HG03521 (cell line): ENCODE measurements at regions not wholly inside any gene's neighbourhood (a gene's known extent, or its start where the extent isn't known, plus 50 kb on each side); places are given as distances from the start of the nearest gene placed in this dataset.
"Not testable (repeated sequence)": the region's sequence is repeated elsewhere in the genome, so short reads cannot be mapped to it uniquely, and the experiment has no call there.

ENCODE experiments used
- ATAC-seq: cut with Tn5 transposase; IDR thresholded peaks from one replicate; pipeline ENCODE4 v1.9.1; 2021; ENCODE audit warnings: mild to moderate bottlenecking, moderate library complexity; ENCODE audit not compliant: unreplicated experiment

DNA sequence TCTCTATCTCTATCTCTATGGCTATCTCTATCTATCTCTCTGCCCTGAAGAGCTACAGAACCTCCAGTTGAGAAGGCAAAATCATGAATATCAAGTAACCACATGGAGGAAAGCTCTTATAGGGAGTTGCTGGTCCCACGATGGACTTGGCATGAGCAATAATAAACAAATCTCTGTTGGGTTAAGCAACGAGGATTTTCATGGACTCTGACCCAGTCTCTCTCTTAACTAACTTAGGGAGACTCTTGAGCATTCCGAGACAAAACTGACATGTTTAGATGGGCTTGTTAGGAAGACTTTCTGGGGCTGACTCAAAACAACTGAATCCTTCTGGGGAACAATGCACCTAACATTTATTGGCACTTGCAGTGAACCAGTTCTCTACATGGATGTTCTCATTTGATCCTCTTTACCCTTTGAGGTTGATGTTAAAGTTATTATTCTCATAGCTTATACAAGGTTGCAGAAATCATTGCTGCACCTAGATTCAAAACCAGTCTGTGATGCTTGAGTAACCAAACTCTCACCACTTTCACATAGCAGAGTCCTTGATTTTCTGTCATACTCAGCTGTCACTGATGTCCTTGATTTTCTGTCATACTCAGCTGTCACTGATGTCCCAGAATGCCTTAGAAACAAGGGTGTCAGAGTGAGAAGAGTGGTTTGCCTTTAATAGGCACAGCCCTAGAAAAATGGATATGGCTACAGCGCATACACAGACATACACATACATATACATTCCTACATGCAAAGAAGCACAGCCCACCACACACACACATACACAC, 354.6 kb upstream of the MAF start:
- ATAC-seq: no peak

DNA sequence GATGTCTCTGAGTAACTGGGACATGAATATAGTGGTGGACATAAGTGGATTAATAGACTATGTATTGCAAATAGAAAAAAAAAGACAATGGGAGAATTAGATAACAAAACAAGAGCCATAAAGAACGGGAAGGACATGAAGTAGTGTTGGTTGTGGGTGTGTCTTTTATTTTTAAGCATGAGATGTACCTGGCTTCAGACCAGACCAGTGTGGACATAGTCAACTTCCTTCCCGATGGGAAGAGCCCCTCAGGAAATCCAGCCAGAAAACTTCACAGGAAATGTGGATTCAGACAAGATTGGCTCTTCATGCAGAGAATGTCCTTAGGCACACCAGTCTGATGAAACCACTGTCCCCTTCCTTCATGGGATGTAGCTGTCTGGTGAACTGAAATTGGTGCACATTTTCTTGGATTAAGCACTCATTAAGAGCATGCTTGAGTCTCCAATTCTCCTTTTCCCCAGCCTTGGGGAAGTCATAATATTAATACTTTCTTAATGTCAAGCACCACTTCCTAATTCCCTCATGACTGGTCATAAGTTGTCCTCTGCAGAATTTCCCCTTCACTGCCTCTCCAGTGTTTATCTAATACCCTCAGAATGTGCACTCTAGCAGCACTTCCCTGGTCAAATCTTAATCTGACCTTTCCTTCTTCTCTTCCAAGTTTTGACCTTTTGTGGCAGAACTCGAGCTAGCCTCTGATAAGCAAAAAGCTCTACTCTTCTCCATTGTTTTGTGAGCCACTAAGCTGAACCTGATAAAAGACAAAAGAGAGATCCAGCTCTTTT, 350.6 kb upstream of the MAF start:
- ATAC-seq: no peak

GRCh38 chr16:79949417-79949816, 348.9 kb upstream of the MAF start:
- no peak for ATAC-seq

- no peak for ATAC-seq
Measured at GRCh38 chr16:79947771-79948170, 347.2 kb upstream of the MAF start.

DNA sequence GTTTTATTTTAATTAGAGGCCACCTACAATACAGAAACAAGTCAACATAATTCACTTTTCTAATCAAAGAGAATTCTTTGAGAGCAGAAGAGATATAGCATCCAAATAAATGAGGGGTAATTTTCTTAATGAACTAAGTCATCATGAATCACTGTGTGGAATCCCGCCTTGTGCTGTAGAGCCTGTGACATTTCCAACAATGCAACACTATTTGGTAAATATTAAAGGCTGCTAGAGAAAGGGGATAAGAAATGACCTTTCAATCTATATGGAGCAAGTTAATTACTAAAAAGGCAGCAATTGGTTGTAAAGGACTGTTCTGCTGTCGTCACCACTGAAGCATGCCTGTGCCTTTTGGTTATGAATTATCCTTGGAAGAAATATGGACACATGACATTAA, 345.7 kb upstream of the MAF start:
- no peak for ATAC-seq

GRCh38 chr16:79943736-79944135, 343.2 kb upstream of the MAF start:
- ATAC-seq: no peak

GRCh38 chr16:79938575-79938974, 338.0 kb upstream of the MAF start:
- no peak for ATAC-seq

GRCh38 chr16:79937671-79938070, 337.1 kb upstream of the MAF start:
- not testable (repeated sequence) for ATAC-seq

DNA sequence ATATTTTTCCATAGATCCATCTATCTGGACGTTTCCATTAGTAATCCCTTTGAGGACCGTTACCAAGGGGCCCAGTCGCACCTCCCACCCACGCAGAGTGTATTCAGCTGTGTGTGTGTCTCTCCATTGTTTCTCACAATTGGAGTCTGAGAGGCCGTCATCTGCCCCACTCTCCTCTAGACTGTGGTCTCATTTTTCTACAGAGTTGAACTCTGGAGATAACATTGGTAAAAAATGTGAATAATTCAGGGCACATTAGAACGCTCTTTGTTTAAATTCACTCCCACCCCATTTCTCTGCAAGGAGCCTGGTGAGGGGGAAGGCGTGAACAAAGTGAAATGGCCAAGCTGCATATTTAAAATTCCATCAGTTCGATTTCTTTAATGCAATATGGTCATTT, 333.1 kb upstream of the MAF start:
- no peak for ATAC-seq

- no peak for ATAC-seq
Measured at GRCh38 chr16:79932572-79932971, 332.0 kb upstream of the MAF start.

GRCh38 chr16:79931721-79932120, 331.2 kb upstream of the MAF start:
- ATAC-seq: no peak

- ATAC-seq: no peak
Measured at GRCh38 chr16:79929260-79929965, 328.9 kb upstream of the MAF start.

DNA sequence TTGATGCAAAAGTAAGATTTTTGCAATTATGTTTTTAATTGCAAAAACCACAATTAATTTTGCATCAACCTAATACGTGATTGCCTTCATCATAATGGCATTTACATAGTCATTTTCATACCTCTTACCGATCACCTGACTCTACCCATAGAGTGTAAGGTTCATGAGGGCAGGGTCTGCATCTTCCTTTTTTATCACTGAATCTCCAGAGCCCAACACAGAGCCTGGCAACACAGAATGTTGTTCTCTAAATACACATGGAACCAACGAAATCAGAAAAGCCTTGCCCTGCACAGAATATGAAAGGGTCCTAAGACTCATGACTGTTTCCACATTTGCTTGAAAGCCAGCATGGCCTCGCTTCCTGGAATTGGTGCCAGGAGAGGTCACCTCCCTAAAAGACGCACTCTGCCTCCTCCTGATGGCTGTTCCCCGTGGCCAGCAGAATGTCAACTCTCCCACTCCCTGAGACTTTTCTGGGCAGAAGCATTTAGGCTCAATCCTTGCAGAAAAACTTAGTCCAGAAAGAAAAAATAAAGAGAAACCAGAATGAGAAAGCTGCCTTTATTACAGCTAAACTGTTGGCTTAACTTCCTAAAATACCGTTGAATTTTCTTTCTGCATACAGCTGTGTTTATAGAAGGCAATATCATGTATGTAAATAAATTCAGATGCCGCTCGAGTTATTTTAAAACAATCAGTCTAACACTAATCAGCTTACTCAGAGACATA, 327.8 kb upstream of the MAF start:
- ATAC-seq: no peak

DNA sequence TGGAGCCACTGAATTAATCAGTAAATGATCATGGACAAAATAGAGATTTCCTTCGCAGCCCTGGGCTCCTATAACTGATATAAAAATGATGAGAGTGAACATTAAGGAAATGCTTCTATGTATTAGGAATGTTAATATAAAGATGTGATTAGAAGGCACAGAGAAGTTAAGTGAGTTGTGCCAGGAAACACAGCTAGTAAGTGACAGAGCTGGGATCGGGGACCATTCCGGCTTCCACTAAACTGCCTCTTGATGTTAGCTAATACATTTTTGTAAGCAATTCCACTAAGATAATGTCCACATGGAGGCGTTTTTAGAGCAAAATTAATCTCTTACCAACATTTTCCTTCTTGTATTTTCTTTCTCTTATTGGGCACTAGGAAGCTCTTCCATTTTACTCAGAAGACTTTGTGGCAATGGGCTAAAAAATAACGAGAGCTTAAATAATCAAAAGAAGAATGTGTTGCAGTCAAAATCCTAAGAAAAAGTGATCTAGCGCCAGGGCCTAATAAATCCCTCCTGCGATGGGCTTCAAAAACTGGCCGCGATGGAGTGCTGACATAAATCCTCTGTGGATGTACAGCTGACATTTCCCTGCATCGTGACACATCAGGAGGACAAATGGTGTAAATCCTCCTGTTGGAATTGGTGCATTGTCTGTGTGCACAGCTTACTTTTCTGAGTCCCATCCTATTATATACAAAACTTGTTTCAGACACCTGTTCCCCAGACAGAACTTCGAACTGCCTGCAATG, 326.1 kb upstream of the MAF start:
- no peak for ATAC-seq

GRCh38 chr16:79923431-79923830, 322.9 kb upstream of the MAF start:
- no peak for ATAC-seq

- ATAC-seq: no peak
Measured at GRCh38 chr16:79920685-79921084, 320.1 kb upstream of the MAF start.

GRCh38 chr16:79918916-79919315, 318.4 kb upstream of the MAF start:
- no peak for ATAC-seq

GRCh38 chr16:79915761-79916160, 315.2 kb upstream of the MAF start:
- no peak for ATAC-seq

DNA sequence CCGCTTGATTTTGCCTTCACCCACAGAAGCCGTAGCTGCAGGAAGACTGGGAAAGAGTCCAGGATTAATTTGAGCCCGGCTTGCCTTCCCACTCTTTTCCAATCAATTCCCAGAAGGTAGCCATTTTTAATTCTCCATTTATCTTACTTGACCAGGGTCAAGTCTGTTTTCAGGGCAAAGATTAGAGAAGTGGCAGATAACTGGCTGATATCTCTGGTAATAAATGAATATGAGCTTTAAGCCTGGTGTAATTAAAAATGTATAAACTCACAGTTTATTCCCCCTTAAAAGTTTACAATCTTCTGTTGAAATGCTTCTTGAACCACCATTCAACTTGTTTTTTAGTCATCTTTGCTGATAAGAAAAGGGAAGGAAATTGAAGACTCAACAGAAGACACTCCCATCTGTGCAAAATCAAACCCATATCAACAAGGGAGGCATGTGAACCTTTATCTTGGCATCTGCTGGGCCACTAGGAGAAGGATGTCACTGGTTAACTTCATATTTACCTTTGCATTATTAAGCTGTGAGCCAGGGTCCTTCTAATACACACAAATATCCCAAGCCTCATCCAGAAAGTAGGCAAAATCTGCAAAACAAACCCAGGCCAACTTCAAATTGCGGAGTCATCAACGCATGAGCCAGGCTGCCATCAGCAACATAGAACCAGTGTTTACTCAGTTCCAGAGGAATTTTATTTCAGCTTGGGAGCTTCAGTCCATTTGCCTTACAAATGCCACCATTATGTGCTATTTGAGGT, 314.6 kb upstream of the MAF start:
- no peak for ATAC-seq
